ENCODE measurements at regions not wholly inside any gene's neighbourhood (a gene's known extent, or its start where the extent isn't known, plus 50 kb on each side); places are given as distances from the start of the nearest gene placed in this dataset.

GRCh38 chr10:53664282-53665019 is 891.9 kb upstream of the MBL2 start:
- no peak for TF ChIP-seq POLR2AphosphoS5 (IDR thresholded peaks at IDR 0.05; ENCODE audit: insufficient read depth in 1 of 2, low read depth in 1 of 2)
- no peak for TF ChIP-seq POLR2A (IDR thresholded peaks at IDR 0.05)
- TF ChIP-seq CTCF (IDR thresholded peaks at IDR 0.05): no peak
